Activated B cell treated with CpG ODN at 0.5 μM for 24 hours (primary cell): ENCODE measurements at regions not wholly inside any gene's neighbourhood (a gene's known extent, or its start where the extent isn't known, plus 50 kb on each side); places are given as distances from the start of the nearest gene placed in this dataset.

Experiments
- ATAC-seq: fragments of 200-7000 bp; cut with Tn5 transposase; one replicate; pipeline ENCODE4 v1.10.0; 2021; ENCODE audit warnings: low read depth, mild to moderate bottlenecking, moderate library complexity
- CTCF ChIA-PET: fragments of 350-600 bp; sonication (Branson Sonifier 250); formaldehyde crosslinking; loops from one replicate; lab custom pipeline; 2021; ENCODE audit warnings: antibody characterized with exemption; lab: Charles Lee
- POLR2A ChIA-PET: fragments of 350-600 bp; sonication (Branson Sonifier 250); formaldehyde crosslinking; loops from one replicate; lab custom pipeline; 2021; ENCODE audit warnings: antibody characterized with exemption; lab: Charles Lee
- DNase-seq: peaks from one replicate; pipeline ENCODE4 v3.0.0; 2022
- H3K27ac Mint-ChIP-seq: one replicate; pipeline ENCODE4 v1.8.0; 2020; ENCODE audit warnings: mixed read lengths
- H3K27me3 Mint-ChIP-seq: one replicate; pipeline ENCODE4 v1.8.0; 2021; ENCODE audit warnings: mixed read lengths
- H3K36me3 Mint-ChIP-seq: one replicate; pipeline ENCODE4 v1.8.0; 2021; ENCODE audit warnings: low read depth, mixed read lengths
- H3K4me1 Mint-ChIP-seq: one replicate; pipeline ENCODE4 v1.8.0; 2021; ENCODE audit warnings: mixed read lengths
- H3K4me3 Mint-ChIP-seq: one replicate; pipeline ENCODE4 v1.8.0; 2020; ENCODE audit warnings: mild to moderate bottlenecking, mixed read lengths
- H3K9me3 Mint-ChIP-seq: one replicate; pipeline ENCODE4 v1.8.0; 2020; ENCODE audit warnings: mixed read lengths
- CTCF ChIP-seq: fragments of 200-600 bp; IDR thresholded peaks from one replicate; pipeline ENCODE4 v1.8.0; 2022; ENCODE audit warnings: antibody characterized with exemption, mild to moderate bottlenecking
- intact Hi-C: fragments of 100-400 bp; cut with micrococcal nuclease; formaldehyde crosslinking; loops from one replicate; pipeline ENCODE4 v1.15.1; 2024

GRCh38 chr15:88725305-88726210 is 77.7 kb upstream of the ACAN start:
- H3K4me3 Mint-ChIP-seq: peak overlapping the region; percentile 62
- H3K27ac Mint-ChIP-seq: peak overlapping the region; percentile 88
- no peaks in the 10 kb centered on the region for H3K27me3 Mint-ChIP-seq
- POLR2A ChIA-PET: interaction anchor here (1.4 kb wide), 1 partner anchor 258 kb away, joined by 5 read pairs; the partner anchor contains the start of genes MRPL46 and MRPS11
- DNase-seq (no peak), ATAC-seq (peak; percentile 56)
- peaks cover 54% of the 10 kb centered on the region for H3K4me1 Mint-ChIP-seq
- no peak for TF ChIP-seq CTCF
- intact Hi-C loops: no loop called here
- CTCF ChIA-PET: no interaction called here
- H3K36me3 Mint-ChIP-seq: no peaks in the 10 kb centered on the region
- no peaks in the 10 kb centered on the region for H3K9me3 Mint-ChIP-seq

- Mint-ChIP-seq H3K9me3 (no peaks in the 10 kb centered on the region), H3K27me3 (no peaks in the 10 kb centered on the region), H3K36me3 (no peaks in the 10 kb centered on the region), H3K4me1 (peaks cover 49% of the 10 kb centered on the region), H3K4me3 (no peak overlapping the region), H3K27ac (no peak overlapping the region)
- ChIA-PET POLR2A (no interaction called here), CTCF (no interaction called here)
- no peak for TF ChIP-seq CTCF
- no peak for DNase-seq
- no peak for ATAC-seq
- intact Hi-C loops: no loop called here
Measured at GRCh38 chr15:88727439-88727838, 75.8 kb upstream of the ACAN start.

GRCh38 chr15:88729581-88729980 is 73.7 kb upstream of the ACAN start:
- no peak for TF ChIP-seq CTCF
- no peaks in the 10 kb centered on the region for H3K9me3 Mint-ChIP-seq
- CTCF ChIA-PET: no interaction called here
- POLR2A ChIA-PET: no interaction called here
- intact Hi-C loops: no loop called here
- peaks cover 37% of the 10 kb centered on the region for H3K4me1 Mint-ChIP-seq
- ATAC-seq (no peak), DNase-seq (no peak)
- H3K36me3 Mint-ChIP-seq: no peaks in the 10 kb centered on the region
- no peak overlapping the region for H3K4me3 Mint-ChIP-seq
- no peaks in the 10 kb centered on the region for H3K27me3 Mint-ChIP-seq
- H3K27ac Mint-ChIP-seq: no peak overlapping the region

- Mint-ChIP-seq H3K4me3 (no peak overlapping the region), H3K27ac (no peak overlapping the region), H3K9me3 (no peaks in the 10 kb centered on the region), H3K4me1 (peaks cover 26% of the 10 kb centered on the region), H3K27me3 (no peaks in the 10 kb centered on the region), H3K36me3 (no peaks in the 10 kb centered on the region)
- CTCF ChIA-PET: no interaction called here
- intact Hi-C loops: no loop called here
- ATAC-seq: no peak
- no peak for TF ChIP-seq CTCF
- POLR2A ChIA-PET: interaction anchor here (0.7 kb wide), 1 partner anchor 13 kb away, joined by 4 read pairs; no protein-coding TSS in a partner anchor
- no peak for DNase-seq
Measured at GRCh38 chr15:88730751-88731150, 72.5 kb upstream of the ACAN start.

GRCh38 chr15:88735212-88735611 is 68.0 kb upstream of the ACAN start:
- Mint-ChIP-seq H3K27ac (no peak overlapping the region), H3K27me3 (peaks cover 11% of the 10 kb centered on the region), H3K4me1 (no peaks in the 10 kb centered on the region), H3K36me3 (no peaks in the 10 kb centered on the region), H3K4me3 (no peak overlapping the region), H3K9me3 (no peaks in the 10 kb centered on the region)
- TF ChIP-seq CTCF: no peak
- ChIA-PET POLR2A (no interaction called here), CTCF (no interaction called here)
- intact Hi-C loops: no loop called here
- DNase-seq (no peak), ATAC-seq (no peak)
